Kidney (tissue), 13 donors: ENCODE measurements at regions not wholly inside any gene's neighbourhood (a gene's known extent, or its start where the extent isn't known, plus 50 kb on each side); places are given as distances from the start of the nearest gene placed in this dataset.

Experiments
- DNase-seq, 5 donors: peaks; one replicate each; pipeline ENCODE4 v3.0.0-alpha.2; 2013 to 2020
- FAIRE-seq: peaks from 2 replicates; lab custom pipeline; 2012; peaks lifted over from hg19 to GRCh38; lab: Jason Lieb, UNC
- H3K27ac ChIP-seq, 2 donors: one replicate each; pipeline ENCODE4 v1.7.0; 2013; ENCODE audit warnings: low read depth in 2 of 2, low read length in 2 of 2, inconsistent platforms in 1 of 2
- H3K27me3 ChIP-seq: one replicate; pipeline ENCODE4 v1.7.1; 2013; ENCODE audit warnings: low read length, inconsistent platforms; ENCODE audit not compliant: control insufficient read depth, insufficient read depth
- H3K36me3 ChIP-seq, 3 donors: one replicate each; pipeline versions ENCODE4 v1.7.0 to v1.7.1; 2013; ENCODE audit warnings: low read length in 3 of 3, control low read depth in 1 of 3, inconsistent platforms in 1 of 3; ENCODE audit not compliant: insufficient read depth in 3 of 3, control insufficient read depth in 2 of 3
- H3K4me1 ChIP-seq, 3 donors: one replicate each; pipeline versions ENCODE4 v1.7.0 to v1.7.1; 2013; ENCODE audit warnings: low read length in 3 of 3, inconsistent platforms in 1 of 3, low read depth in 1 of 3; ENCODE audit not compliant: control insufficient read depth in 2 of 3, insufficient read depth in 2 of 3
- H3K4me3 ChIP-seq, 3 donors: one replicate each; pipeline versions ENCODE4 v1.7.0 to v1.8.1; 2013; ENCODE audit warnings: low read length in 3 of 3, control low read depth in 1 of 3, inconsistent platforms in 1 of 3
- H3K9ac ChIP-seq, 3 donors: one replicate each; pipeline versions ENCODE4 v1.7.0 to v1.7.1; 2013; ENCODE audit warnings: low read length in 3 of 3, control low read depth in 1 of 3, inconsistent platforms in 1 of 3
- H3K9me3 ChIP-seq, 3 donors: one replicate each; pipeline versions ENCODE4 v1.7.0 to v1.7.1; 2013; ENCODE audit warnings: low read length in 3 of 3, control low read depth in 1 of 3, inconsistent platforms in 1 of 3; ENCODE audit not compliant: control insufficient read depth in 2 of 3, insufficient read depth in 1 of 3
- CTCF ChIP-seq: IDR thresholded peaks from 3 replicates; pipeline ENCODE4 v1.5.1; 2012; ENCODE audit warnings: mild to moderate bottlenecking, moderate library complexity, borderline replicate concordance; ENCODE audit not compliant: insufficient read depth; ENCODE audit errors: extremely low read depth
- intact Hi-C: fragments of 100-400 bp; cut with DNase I; formaldehyde crosslinking; loops from one replicate; pipeline ENCODE4 v1.11.1; 2022
- donor health status: control.
- donor health status: control.
- donor health status: control.
- donor health status: control.
- donor health status: control.
- donor health status: DM: yes; HTN: yes; CAD: no.
- donor health status: Normal renal cell carcinoma (clear cell type).

- Histone ChIP-seq H3K4me3 (no peak overlapping the region), H3K4me1 (no peaks in the 10 kb centered on the region), H3K36me3 (no peaks in the 10 kb centered on the region), H3K9me3 (no peaks in the 10 kb centered on the region), H3K27me3 (no peaks in the 10 kb centered on the region), H3K27ac (no peak overlapping the region), H3K9ac (no peak overlapping the region)
- FAIRE-seq = no peak
- no peak for TF ChIP-seq CTCF
- intact Hi-C loops = no loop called here
- DNase-seq = no peak
Measured at GRCh38 chr18:57294547-57294946, 57.8 kb upstream of the ST8SIA3 start.

- FAIRE-seq (no peak), DNase-seq (no peak)
- H3K36me3 ChIP-seq = no peaks in the 10 kb centered on the region
- H3K27ac ChIP-seq = no peak overlapping the region
- no peak for TF ChIP-seq CTCF
- H3K9ac ChIP-seq = no peak overlapping the region
- intact Hi-C loops = no loop called here
- no peaks in the 10 kb centered on the region for H3K27me3 ChIP-seq
- no peak overlapping the region for H3K4me3 ChIP-seq
- H3K4me1 ChIP-seq = no peaks in the 10 kb centered on the region
- no peaks in the 10 kb centered on the region for H3K9me3 ChIP-seq
Measured at GRCh38 chr18:57296336-57296735, 56.0 kb upstream of the ST8SIA3 start.

- Histone ChIP-seq H3K27me3 (no peaks in the 10 kb centered on the region), H3K27ac (no peak overlapping the region), H3K4me3 (no peak overlapping the region), H3K9me3 (no peaks in the 10 kb centered on the region), H3K36me3 (no peaks in the 10 kb centered on the region), H3K9ac (no peak overlapping the region), H3K4me1 (no peaks in the 10 kb centered on the region)
- no peak for TF ChIP-seq CTCF
- FAIRE-seq (no peak), DNase-seq (no peak)
- intact Hi-C loops = no loop called here
Measured at GRCh38 chr18:57297306-57297705, 55.1 kb upstream of the ST8SIA3 start.

GRCh38 chr18:57299931-57300330, 52.4 kb upstream of the ST8SIA3 start:
- H3K4me1 ChIP-seq = no peaks in the 10 kb centered on the region
- H3K27me3 ChIP-seq = no peaks in the 10 kb centered on the region
- intact Hi-C loops = no loop called here
- FAIRE-seq (no peak), DNase-seq (no peak)
- H3K4me3 ChIP-seq = no peak overlapping the region
- no peaks in the 10 kb centered on the region for H3K9me3 ChIP-seq
- no peaks in the 10 kb centered on the region for H3K36me3 ChIP-seq
- no peak for TF ChIP-seq CTCF
- no peak overlapping the region for H3K27ac ChIP-seq
- H3K9ac ChIP-seq = no peak overlapping the region
